ENCODE measurements at regions not wholly inside any gene's neighbourhood (a gene's known extent, or its start where the extent isn't known, plus 50 kb on each side); places are given as distances from the start of the nearest gene placed in this dataset.

- TF ChIP-seq ZNF121 (CRISPR knock-in tag; IDR thresholded peaks at IDR 0.05) = no peak
- TF ChIP-seq ZNF430 (CRISPR knock-in tag; IDR thresholded peaks at IDR 0.05) = no peak
- no peak for TF ChIP-seq ZNF280B (CRISPR knock-in tag; IDR thresholded peaks at IDR 0.05; ENCODE audit: borderline replicate concordance)
- TF ChIP-seq E2F1 (CRISPR knock-in tag; IDR thresholded peaks at IDR 0.05) = no peak
- TF ChIP-seq CREM (IDR thresholded peaks at IDR 0.05) = peak; percentile 50; the same call in 1 of the 2 replicates
- no peak for TF ChIP-seq CREM (CRISPR knock-in tag; IDR thresholded peaks at IDR 0.05)
- TF ChIP-seq NCOR1 (IDR thresholded peaks at IDR 0.05; ENCODE audit: borderline replicate concordance, low read length) = peak; percentile 44; the same call in 1 of the 2 replicates
- no peak for TF ChIP-seq ZBTB33 (CRISPR knock-in tag; IDR thresholded peaks at IDR 0.05)
- TF ChIP-seq KDM4B (CRISPR knock-in tag; IDR thresholded peaks at IDR 0.05) = no peak
- TF ChIP-seq GATA4 (IDR thresholded peaks at IDR 0.05; ENCODE audit: borderline replicate concordance, low read depth) = peak; percentile 62; the same call in 1 of the 2 replicates
- peak; percentile 98 for TF ChIP-seq ZNF609 (CRISPR knock-in tag; IDR thresholded peaks at IDR 0.05; ENCODE audit: borderline replicate concordance)
- 0 out of 2 replicates have a peak, but pooled peaks have one; percentile 19 for TF ChIP-seq PATZ1 (CRISPR knock-in tag; IDR thresholded peaks at IDR 0.05)
- TF ChIP-seq ZFP1 (CRISPR knock-in tag; IDR thresholded peaks at IDR 0.05) = no peak
- TF ChIP-seq ASH2L (IDR thresholded peaks at IDR 0.05; ENCODE audit: insufficient read length, low read depth, low read length) = no peak
- no peak for TF ChIP-seq ZFP91 (CRISPR knock-in tag; IDR thresholded peaks at IDR 0.05; ENCODE audit: borderline replicate concordance)
- TF ChIP-seq HOXA5 (CRISPR knock-in tag; IDR thresholded peaks at IDR 0.05) = peak; percentile 66; the same call in 1 of the 2 replicates
- peak; percentile 100 for TF ChIP-seq HMG20A (CRISPR knock-in tag; IDR thresholded peaks at IDR 0.05; ENCODE audit: borderline replicate concordance)
Observed at GRCh38 chr1:226479474-226479873, 69.1 kb upstream of the STUM start (continued).
